HG03135 (cell line): ENCODE measurements at regions not wholly inside any gene's neighbourhood (a gene's known extent, or its start where the extent isn't known, plus 50 kb on each side); places are given as distances from the start of the nearest gene placed in this dataset.

Experiments used
- ATAC-seq: cut with Tn5 transposase; IDR thresholded peaks from one replicate; pipeline ENCODE4 v1.9.1; 2021; ENCODE audit warnings: mild to moderate bottlenecking, moderate library complexity; ENCODE audit not compliant: unreplicated experiment

GRCh38 chr12:105912882-105913678 is 225.7 kb downstream of the NUAK1 start:
- no peak for ATAC-seq

- no peak for ATAC-seq
These were observed 222.6 kb downstream of the NUAK1 start for GRCh38 chr12:105915997-105916759.

- no peak for ATAC-seq
These were observed 222.1 kb downstream of the NUAK1 start for GRCh38 chr12:105916760-105917039.

- no peak for ATAC-seq
These were observed 218.5 kb downstream of the NUAK1 start for GRCh38 chr12:105920161-105920684.

- no peak for ATAC-seq
These were observed 217.7 kb downstream of the NUAK1 start for GRCh38 chr12:105921055-105921454.

GRCh38 chr12:105921872-105922669 is 216.7 kb downstream of the NUAK1 start:
- ATAC-seq, result no peak

- no peak for ATAC-seq
These were observed 216.1 kb downstream of the NUAK1 start for GRCh38 chr12:105922670-105923102.

GRCh38 chr12:105924526-105925208 is 214.1 kb downstream of the NUAK1 start:
- no peak for ATAC-seq

GRCh38 chr12:105927564-105927963 is 211.2 kb downstream of the NUAK1 start:
- no peak for ATAC-seq

- no peak for ATAC-seq
These were observed 210.3 kb downstream of the NUAK1 start for GRCh38 chr12:105928436-105928835.

- ATAC-seq, result no peak
These were observed 209.6 kb downstream of the NUAK1 start for GRCh38 chr12:105929192-105929591.

GRCh38 chr12:105930557-105931503 is 207.9 kb downstream of the NUAK1 start:
- no peak for ATAC-seq

GRCh38 chr12:105931762-105932570 is 206.8 kb downstream of the NUAK1 start:
- ATAC-seq, result no peak

- no peak for ATAC-seq
These were observed 204.8 kb downstream of the NUAK1 start for GRCh38 chr12:105933671-105934665.

GRCh38 chr12:105935106-105935505 is 203.6 kb downstream of the NUAK1 start:
- ATAC-seq, result no peak

GRCh38 chr12:105935981-105936380 is 202.8 kb downstream of the NUAK1 start:
- ATAC-seq, result no peak

- ATAC-seq, result no peak
These were observed 202.3 kb downstream of the NUAK1 start for GRCh38 chr12:105936496-105936895.

- no peak for ATAC-seq
These were observed 201.7 kb downstream of the NUAK1 start for GRCh38 chr12:105937009-105937408.
